Neural cell (in vitro differentiated cells): ENCODE measurements at regions not wholly inside any gene's neighbourhood (a gene's known extent, or its start where the extent isn't known, plus 50 kb on each side); places are given as distances from the start of the nearest gene placed in this dataset.

Experiments
- H2AFZ ChIP-seq: fragments of 200-600, 300-800 bp; sonication (generic), shearing (Covaris generic); 2 replicates; pipeline ENCODE4 v1.6.0; 2014; ENCODE audit warnings: low read depth, mild to moderate bottlenecking, antibody characterized with exemption, low read length, moderate library complexity
- H3F3A ChIP-seq: fragments of 200-600 bp; shearing (Covaris generic); 2 replicates; pipeline ENCODE4 v1.6.1; 2016; ENCODE audit warnings: mild to moderate bottlenecking, moderate library complexity, mixed read lengths, antibody characterized with exemption, low read length; ENCODE audit not compliant: insufficient read depth, poor library complexity, severe bottlenecking
- H3K27ac ChIP-seq: fragments of 200-600, 300-800 bp; sonication (generic), shearing (Covaris generic); 2 replicates; pipeline ENCODE4 v1.5.1; 2014; ENCODE audit warnings: mild to moderate bottlenecking, low read length, moderate library complexity
- H3K27me3 ChIP-seq: fragments of 300-800, 200-600 bp; sonication (generic), shearing (Covaris generic); 2 replicates; pipeline ENCODE4 v1.6.0; 2014; ENCODE audit warnings: mild to moderate bottlenecking, low read depth, low read length, moderate library complexity; ENCODE audit not compliant: insufficient read depth
- H3K36me3 ChIP-seq: fragments of 300-800, 200-600 bp; sonication (generic), shearing (Covaris generic); 2 replicates; pipeline ENCODE4 v1.5.1; 2014; ENCODE audit warnings: mild to moderate bottlenecking, antibody characterized with exemption, low read length, moderate library complexity; ENCODE audit not compliant: insufficient read depth
- H3K4me2 ChIP-seq: fragments of 300-800, 200-600 bp; sonication (generic), shearing (Covaris generic); 2 replicates; pipeline ENCODE4 v1.6.0; 2014; ENCODE audit warnings: mild to moderate bottlenecking, low read length
- H3K4me3 ChIP-seq: fragments of 300-800, 200-600 bp; sonication (generic), shearing (Covaris generic); 2 replicates; pipeline ENCODE4 v1.5.1; 2014; ENCODE audit warnings: mild to moderate bottlenecking, low read length, moderate library complexity
- H3K79me2 ChIP-seq: fragments of 200-600 bp; shearing (Covaris generic); replicated peaks from 2 replicates; pipeline ENCODE4 v1.6.0; 2014; ENCODE audit warnings: mild to moderate bottlenecking, low read length, moderate library complexity; ENCODE audit not compliant: insufficient read depth
- H3K9ac ChIP-seq: fragments of 300-800, 200-600 bp; sonication (generic), shearing (Covaris generic); 2 replicates; pipeline ENCODE4 v1.6.1; 2016; ENCODE audit warnings: mild to moderate bottlenecking, low read length, mixed read lengths
- H3K9me2 ChIP-seq: fragments of 200-600 bp; shearing (Covaris generic); 2 replicates; pipeline ENCODE4 v1.6.1; 2016; ENCODE audit warnings: mild to moderate bottlenecking, low read length, mixed read lengths; ENCODE audit not compliant: insufficient read depth
- H3K9me3 ChIP-seq: fragments of 200-600, 300-800 bp; sonication (generic), shearing (Covaris generic); 2 replicates; pipeline ENCODE4 v1.6.1; 2016; ENCODE audit warnings: mild to moderate bottlenecking, mixed run types, low read length, moderate library complexity, mixed read lengths
- H4K20me1 ChIP-seq: fragments of 200-600 bp; shearing (Covaris generic); 2 replicates; pipeline ENCODE4 v1.6.1; 2016; ENCODE audit warnings: mild to moderate bottlenecking, mixed run types; ENCODE audit not compliant: insufficient read depth
- CTCF ChIP-seq: fragments of 450-650 bp; IDR thresholded peaks from 2 replicates; pipeline ENCODE4 v1.5.1; 2014; ENCODE audit warnings: antibody characterized with exemption, mild to moderate bottlenecking, moderate library complexity; ENCODE audit not compliant: poor library complexity, severe bottlenecking
- EP300 ChIP-seq: fragments of 450-650 bp; conservative IDR thresholded peaks from 2 replicates; pipeline ENCODE4 v1.6.1; 2014; ENCODE audit warnings: antibody characterized with exemption, mild to moderate bottlenecking, moderate library complexity; ENCODE audit not compliant: poor library complexity, severe bottlenecking
- EZH2 ChIP-seq: fragments of 200-600, 300-800 bp; shearing (Covaris generic), sonication (generic); IDR thresholded peaks from 2 replicates; pipeline ENCODE4 v1.6.1; 2014; ENCODE audit warnings: antibody characterized with exemption, low read length, borderline replicate concordance, mild to moderate bottlenecking; ENCODE audit not compliant: insufficient read depth, poor library complexity, severe bottlenecking
- MXI1 ChIP-seq: fragments of 450-650 bp; conservative IDR thresholded peaks from 2 replicates; pipeline ENCODE4 v1.6.1; 2014; ENCODE audit warnings: antibody characterized with exemption, mild to moderate bottlenecking; ENCODE audit not compliant: poor library complexity, severe bottlenecking
- POLR2AphosphoS5 ChIP-seq: IDR thresholded peaks from 2 replicates; pipeline ENCODE4 v1.6.1; 2012
- RAD21 ChIP-seq: fragments of 450-650 bp; conservative IDR thresholded peaks from 2 replicates; pipeline ENCODE4 v1.6.1; 2014; ENCODE audit warnings: antibody characterized with exemption, mild to moderate bottlenecking, moderate library complexity
- REST ChIP-seq: IDR thresholded peaks from 2 replicates; pipeline ENCODE4 v1.6.1; 2012; ENCODE audit warnings: borderline replicate concordance
- SMC3 ChIP-seq: fragments of 450-650 bp; conservative IDR thresholded peaks from 2 replicates; pipeline ENCODE4 v1.6.1; 2014; ENCODE audit warnings: antibody characterized with exemption, mild to moderate bottlenecking, moderate library complexity; ENCODE audit not compliant: poor library complexity
- TAF1 ChIP-seq: IDR thresholded peaks from 2 replicates; pipeline ENCODE4 v1.6.1; 2012; ENCODE audit warnings: low read depth

GRCh38 chr13:53856573-53857195 is 828.1 kb downstream of the OLFM4 start:
- no peak overlapping the region for H2AFZ ChIP-seq
- H3K4me2 ChIP-seq = no peak overlapping the region
- no peaks in the 10 kb centered on the region for H3F3A ChIP-seq
- no peaks in the 10 kb centered on the region for H4K20me1 ChIP-seq
- no peaks in the 10 kb centered on the region for H3K27me3 ChIP-seq
- no peaks in the 10 kb centered on the region for H3K36me3 ChIP-seq
- H3K27ac ChIP-seq = no peak overlapping the region
- H3K79me2 ChIP-seq = no peaks in the 10 kb centered on the region
- no peak overlapping the region for H3K4me3 ChIP-seq
- H3K9me3 ChIP-seq = no peaks in the 10 kb centered on the region
- H3K9ac ChIP-seq = no peak overlapping the region
- TF ChIP-seq RAD21 = no peak
- no peak for TF ChIP-seq EZH2
- no peak for TF ChIP-seq MXI1
- no peak for TF ChIP-seq POLR2AphosphoS5
- no peak for TF ChIP-seq EP300
- TF ChIP-seq SMC3 = no peak
- TF ChIP-seq TAF1 = no peak
- TF ChIP-seq REST = no peak
- no peak for TF ChIP-seq CTCF
- no peaks in the 10 kb centered on the region for H3K9me2 ChIP-seq

GRCh38 chr13:53863520-53863919 is 834.9 kb downstream of the OLFM4 start:
- no peaks in the 10 kb centered on the region for H3K9me2 ChIP-seq
- no peak overlapping the region for H3K4me2 ChIP-seq
- no peak overlapping the region for H3K4me3 ChIP-seq
- H3K36me3 ChIP-seq = no peaks in the 10 kb centered on the region
- H4K20me1 ChIP-seq = no peaks in the 10 kb centered on the region
- H3K79me2 ChIP-seq = no peaks in the 10 kb centered on the region
- no peak overlapping the region for H3K27ac ChIP-seq
- TF ChIP-seq EZH2 = no peak
- TF ChIP-seq TAF1 = no peak
- TF ChIP-seq RAD21 = no peak
- TF ChIP-seq REST = no peak
- TF ChIP-seq EP300 = no peak
- TF ChIP-seq CTCF = no peak
- no peak for TF ChIP-seq POLR2AphosphoS5
- no peak for TF ChIP-seq SMC3
- TF ChIP-seq MXI1 = no peak
- no peaks in the 10 kb centered on the region for H3K9me3 ChIP-seq
- H3F3A ChIP-seq = no peaks in the 10 kb centered on the region
- no peak overlapping the region for H2AFZ ChIP-seq
- H3K27me3 ChIP-seq = no peaks in the 10 kb centered on the region
- H3K9ac ChIP-seq = no peak overlapping the region
